ENCODE measurements at regions not wholly inside any gene's neighbourhood (a gene's known extent, or its start where the extent isn't known, plus 50 kb on each side); places are given as distances from the start of the nearest gene placed in this dataset.

- 87 to 94% (median 92%) methylated on average over 9 of the region's 9 CpGs for WGBS, 5 donors
- Histone ChIP-seq H3K36me3 (no peaks in the 10 kb centered on the region), H3K27me3 (no peaks in the 10 kb centered on the region), H3K9me3 (no peaks in the 10 kb centered on the region), H3K4me1 (no peaks in the 10 kb centered on the region), H3K4me3 (no peak overlapping the region), H3K27ac (peak overlapping the region in 1 of 5 donors; percentile 0)
- no peak for TF ChIP-seq POLR2A (IDR thresholded peaks at IDR 0.05)
- no peak for TF ChIP-seq POLR2AphosphoS5 (IDR thresholded peaks at IDR 0.05)
- no peak for TF ChIP-seq EP300 (IDR thresholded peaks at IDR 0.05)
- no peak for TF ChIP-seq CTCF (IDR thresholded peaks at IDR 0.05)
- DNase-seq = peak in 1 of 2 donors; percentile 35
- intact Hi-C loops (cut with DNase I; ENCODE audit: low total_unique reads) = no loop called here
These were observed 319.0 kb downstream of the KCNRG start for GRCh38 chr13:50334115-50334778.

GRCh38 chr13:50334944-50335343 is 319.7 kb downstream of the KCNRG start:
- Histone ChIP-seq H3K4me1 (no peaks in the 10 kb centered on the region), H3K27ac (no peak overlapping the region), H3K4me3 (no peak overlapping the region), H3K27me3 (no peaks in the 10 kb centered on the region), H3K9me3 (no peaks in the 10 kb centered on the region), H3K36me3 (no peaks in the 10 kb centered on the region)
- peak in 1 of 2 donors; percentile 19 for DNase-seq
- TF ChIP-seq POLR2A (IDR thresholded peaks at IDR 0.05) (no peak), EP300 (IDR thresholded peaks at IDR 0.05) (no peak), POLR2AphosphoS5 (IDR thresholded peaks at IDR 0.05) (no peak), CTCF (IDR thresholded peaks at IDR 0.05) (no peak)
- intact Hi-C loops (cut with DNase I; ENCODE audit: low total_unique reads) = no loop called here
- 39 to 63% (median 51%) methylated on average over 5 of the region's 5 CpGs for WGBS, 5 donors

- no peak overlapping the region for H3K27ac ChIP-seq
- no peaks in the 10 kb centered on the region for H3K27me3 ChIP-seq
- no peak overlapping the region for H3K4me3 ChIP-seq
- no peak for TF ChIP-seq POLR2AphosphoS5 (IDR thresholded peaks at IDR 0.05)
- no peak for TF ChIP-seq CTCF (IDR thresholded peaks at IDR 0.05)
- no peaks in the 10 kb centered on the region for H3K36me3 ChIP-seq
- H3K4me1 ChIP-seq = no peaks in the 10 kb centered on the region
- WGBS, 5 donors = 73 to 84% (median 81%) methylated on average over 1 of the region's 1 CpG
- intact Hi-C loops (cut with DNase I; ENCODE audit: low total_unique reads) = no loop called here
- no peak for DNase-seq
- no peaks in the 10 kb centered on the region for H3K9me3 ChIP-seq
These were observed 324.0 kb downstream of the KCNRG start for GRCh38 chr13:50339271-50339670.

GRCh38 chr13:50340146-50340545 is 324.9 kb downstream of the KCNRG start:
- Histone ChIP-seq H3K4me1 (no peaks in the 10 kb centered on the region), H3K4me3 (no peak overlapping the region), H3K27me3 (no peaks in the 10 kb centered on the region), H3K36me3 (no peaks in the 10 kb centered on the region), H3K27ac (no peak overlapping the region), H3K9me3 (no peaks in the 10 kb centered on the region)
- TF ChIP-seq EP300 (IDR thresholded peaks at IDR 0.05) (no peak), POLR2A (IDR thresholded peaks at IDR 0.05) (no peak), CTCF (IDR thresholded peaks at IDR 0.05) (no peak), POLR2AphosphoS5 (IDR thresholded peaks at IDR 0.05) (no peak)
- DNase-seq = no peak
- WGBS, 5 donors = 62 to 85% (median 84%) methylated on average over 4 of the region's 4 CpGs
- intact Hi-C loops (cut with DNase I; ENCODE audit: low total_unique reads) = no loop called here
